Activated CD4-positive, alpha-beta T cell treated with anti-CD3 and anti-CD28 coated beads for 48 hours (primary cell): ENCODE measurements at regions not wholly inside any gene's neighbourhood (a gene's known extent, or its start where the extent isn't known, plus 50 kb on each side); places are given as distances from the start of the nearest gene placed in this dataset.

Source experiments
- DNase-seq: peaks from one replicate; pipeline ENCODE4 v3.0.0-alpha.2; 2020

- no peak for DNase-seq
These were observed 674.8 kb upstream of the ZEB2 start for GRCh38 chr2:145194673-145195072.

GRCh38 chr2:145190031-145190703 is 670.2 kb upstream of the ZEB2 start:
- DNase-seq = no peak

- DNase-seq = no peak
These were observed 666.4 kb upstream of the ZEB2 start for GRCh38 chr2:145186303-145186702.

- no peak for DNase-seq
These were observed 665.8 kb upstream of the ZEB2 start for GRCh38 chr2:145185696-145186095.

GRCh38 chr2:145184741-145185651 is 665.1 kb upstream of the ZEB2 start:
- DNase-seq = no peak

- DNase-seq = no peak
These were observed 649.4 kb upstream of the ZEB2 start for GRCh38 chr2:145169285-145169684.

GRCh38 chr2:145168091-145168490 is 648.2 kb upstream of the ZEB2 start:
- no peak for DNase-seq

- DNase-seq = no peak
These were observed 646.9 kb upstream of the ZEB2 start for GRCh38 chr2:145166731-145167302.

GRCh38 chr2:145161656-145162055 is 641.7 kb upstream of the ZEB2 start:
- no peak for DNase-seq

- no peak for DNase-seq
These were observed 640.9 kb upstream of the ZEB2 start for GRCh38 chr2:145160855-145161254.

- no peak for DNase-seq
These were observed 639.8 kb upstream of the ZEB2 start for GRCh38 chr2:145159676-145160075.

GRCh38 chr2:145157741-145158591 is 638.0 kb upstream of the ZEB2 start:
- no peak for DNase-seq

- no peak for DNase-seq
These were observed 637.2 kb upstream of the ZEB2 start for GRCh38 chr2:145157036-145157675.

GRCh38 chr2:145156199-145156598 is 636.3 kb upstream of the ZEB2 start:
- no peak for DNase-seq

- DNase-seq = no peak
These were observed 635.3 kb upstream of the ZEB2 start for GRCh38 chr2:145155196-145155595.

GRCh38 chr2:145154731-145155130 is 634.8 kb upstream of the ZEB2 start:
- DNase-seq = no peak

- no peak for DNase-seq
These were observed 626.8 kb upstream of the ZEB2 start for GRCh38 chr2:145146691-145147090.

- no peak for DNase-seq
These were observed 624.3 kb upstream of the ZEB2 start for GRCh38 chr2:145144131-145144728.

GRCh38 chr2:145141981-145142380 is 622.1 kb upstream of the ZEB2 start:
- DNase-seq = no peak

- no peak for DNase-seq
These were observed 620.7 kb upstream of the ZEB2 start for GRCh38 chr2:145140658-145141057.

- DNase-seq = no peak
These were observed 618.7 kb upstream of the ZEB2 start for GRCh38 chr2:145138626-145139025.

- no peak for DNase-seq
These were observed 618.0 kb upstream of the ZEB2 start for GRCh38 chr2:145137901-145138300.
